Panc1 (cell line): ENCODE measurements at regions not wholly inside any gene's neighbourhood (a gene's known extent, or its start where the extent isn't known, plus 50 kb on each side); places are given as distances from the start of the nearest gene placed in this dataset.

Source experiments
- ATAC-seq: fragments of 200-7000 bp; cut with Tn5 transposase; 2 replicates; pipeline ENCODE4 v1.9.1; 2020; ENCODE audit warnings: mild to moderate bottlenecking, moderate library complexity
- BruUV-seq: library from RNA; stranded (reverse); fragments of 400-500 nt; replicated peaks from 2 replicates; lab custom pipeline; 2021; lab: Mats Ljungman, UMichigan
- CTCF ChIA-PET: fragments of 300-600 bp; sonication (Branson Sonifier 250); formaldehyde crosslinking; loops from one replicate; lab custom pipeline; 2022; ENCODE audit warnings: antibody characterized with exemption; lab: Charles Lee
- POLR2A ChIA-PET: fragments of 300-600 bp; sonication (Branson Sonifier 250); formaldehyde crosslinking; loops from one replicate; lab custom pipeline; 2022; ENCODE audit warnings: antibody characterized with exemption; lab: Charles Lee
- DNase-seq: peaks from one replicate; pipeline ENCODE4 v3.0.0-alpha.2; 2010; ENCODE audit warnings: low read depth, low spot score
- H3K27ac ChIP-seq: 2 replicates; pipeline ENCODE4 v1.5.1; 2011; ENCODE audit warnings: mild to moderate bottlenecking, low read length, inconsistent platforms
- H3K27me3 ChIP-seq: fragments of 200-500 bp; sonication (Bioruptor generic); 2 replicates; pipeline ENCODE4 v1.6.0; 2014; ENCODE audit warnings: low read length, inconsistent platforms; ENCODE audit not compliant: control insufficient read depth, insufficient read depth
- H3K36me3 ChIP-seq: fragments of 200-500 bp; sonication (Bioruptor generic); 2 replicates; pipeline ENCODE4 v1.5.1; 2014; ENCODE audit warnings: inconsistent platforms, mild to moderate bottlenecking, low read length, moderate library complexity; ENCODE audit not compliant: control insufficient read depth, insufficient read depth
- H3K4me1 ChIP-seq: 2 replicates; pipeline ENCODE4 v1.5.1; 2011; ENCODE audit warnings: inconsistent platforms, mild to moderate bottlenecking, low read length, moderate library complexity; ENCODE audit not compliant: control insufficient read depth, insufficient read depth
- H3K4me3 ChIP-seq, 2 experiments: 2 replicates each; pipeline ENCODE4 v1.5.1; 2011 to 2012; ENCODE audit warnings: low read depth in 2 of 2, low read length in 2 of 2, mild to moderate bottlenecking in 2 of 2, inconsistent platforms in 1 of 2, moderate library complexity in 1 of 2
- H3K9me3 ChIP-seq: fragments of 200-500 bp; sonication (Bioruptor generic); 2 replicates; pipeline ENCODE4 v1.5.1; 2014; ENCODE audit warnings: low read depth, mild to moderate bottlenecking, inconsistent platforms, low read length, moderate library complexity; ENCODE audit not compliant: control insufficient read depth, insufficient read depth
- POLR2AphosphoS5 ChIP-seq: IDR thresholded peaks from 2 replicates; pipeline ENCODE4 v1.6.1; 2012; ENCODE audit warnings: mild to moderate bottlenecking, low read depth, low read length, moderate library complexity
- SIN3A ChIP-seq: IDR thresholded peaks from 2 replicates; pipeline ENCODE4 v1.6.1; 2012; ENCODE audit warnings: low read depth, mild to moderate bottlenecking, low read length, moderate library complexity, borderline replicate concordance; ENCODE audit not compliant: insufficient read depth
- TCF7L2 ChIP-seq: IDR thresholded peaks from 2 replicates; pipeline ENCODE4 v1.6.1; 2011; ENCODE audit warnings: mild to moderate bottlenecking, low read depth, low read length, inconsistent platforms
- in situ Hi-C: cut with HindIII; loops from 2 replicates; pipeline ENCODE4 v1.10.0; 2016; ENCODE audit warnings: low sequenced_read_pairs, low pct_unique_long_range_greater_than_20kb
- intact Hi-C: fragments of 100-400 bp; cut with micrococcal nuclease; formaldehyde crosslinking; loops from one replicate; pipeline ENCODE4 v1.10.0; 2022; ENCODE audit not compliant: unreplicated experiment
- TF ChIP-seq, protein P1 (sequence below): fragments of 450-650 bp; IDR thresholded peaks from 2 replicates; pipeline ENCODE4 v1.5.1; 2017; ENCODE audit warnings: mild to moderate bottlenecking
- TF ChIP-seq, protein P2 (sequence below), 2 experiments: IDR thresholded peaks; 2 replicates each; pipeline ENCODE4 v1.6.1; 2011 to 2012; ENCODE audit warnings: low read depth in 2 of 2, control low read depth in 1 of 2, low read length in 1 of 2, mild to moderate bottlenecking in 1 of 2, moderate library complexity in 1 of 2; ENCODE audit not compliant: insufficient read depth in 1 of 2

DNA sequence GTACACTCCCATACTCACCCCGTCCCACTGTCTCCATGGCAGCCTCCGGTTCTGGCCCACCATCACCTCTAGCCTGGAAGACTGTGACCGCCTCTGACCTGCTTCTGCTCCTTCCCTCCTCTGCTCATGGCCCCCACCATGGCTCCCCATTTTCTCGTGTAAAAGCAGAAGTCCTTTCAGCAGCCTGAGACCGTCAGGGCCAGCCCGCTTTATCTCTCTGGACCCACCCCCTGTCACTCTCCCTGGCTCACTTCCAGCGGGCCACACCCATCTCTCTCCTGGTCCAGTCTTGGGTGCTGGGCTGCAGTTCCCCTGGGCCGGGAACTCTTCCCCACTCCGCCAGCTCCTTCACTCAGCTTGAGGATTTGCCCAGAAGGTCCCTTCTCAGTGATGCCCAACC is 96.0 kb upstream of the RUFY1 start:
- intact Hi-C loops (no loop called here), in situ Hi-C loops (no loop called here)
- ATAC-seq (no peak), DNase-seq (no peak)
- Histone ChIP-seq H3K36me3 (no peaks in the 10 kb centered on the region), H3K27me3 (no peaks in the 10 kb centered on the region), H3K9me3 (no peaks in the 10 kb centered on the region), H3K27ac (no peak overlapping the region), H3K4me1 (no peaks in the 10 kb centered on the region), H3K4me3 (no peak overlapping the region)
- no TSS peak for BruUV-seq
- ChIA-PET POLR2A (no interaction called here), CTCF (interaction anchor here (0.6 kb wide), 1 partner anchor 9 kb away, joined by 3 read pairs; no protein-coding TSS in a partner anchor)
- TF ChIP-seq TCF7L2 (no peak), SIN3A (no peak), POLR2AphosphoS5 (no peak)
- TF ChIP-seq, protein P1, sequence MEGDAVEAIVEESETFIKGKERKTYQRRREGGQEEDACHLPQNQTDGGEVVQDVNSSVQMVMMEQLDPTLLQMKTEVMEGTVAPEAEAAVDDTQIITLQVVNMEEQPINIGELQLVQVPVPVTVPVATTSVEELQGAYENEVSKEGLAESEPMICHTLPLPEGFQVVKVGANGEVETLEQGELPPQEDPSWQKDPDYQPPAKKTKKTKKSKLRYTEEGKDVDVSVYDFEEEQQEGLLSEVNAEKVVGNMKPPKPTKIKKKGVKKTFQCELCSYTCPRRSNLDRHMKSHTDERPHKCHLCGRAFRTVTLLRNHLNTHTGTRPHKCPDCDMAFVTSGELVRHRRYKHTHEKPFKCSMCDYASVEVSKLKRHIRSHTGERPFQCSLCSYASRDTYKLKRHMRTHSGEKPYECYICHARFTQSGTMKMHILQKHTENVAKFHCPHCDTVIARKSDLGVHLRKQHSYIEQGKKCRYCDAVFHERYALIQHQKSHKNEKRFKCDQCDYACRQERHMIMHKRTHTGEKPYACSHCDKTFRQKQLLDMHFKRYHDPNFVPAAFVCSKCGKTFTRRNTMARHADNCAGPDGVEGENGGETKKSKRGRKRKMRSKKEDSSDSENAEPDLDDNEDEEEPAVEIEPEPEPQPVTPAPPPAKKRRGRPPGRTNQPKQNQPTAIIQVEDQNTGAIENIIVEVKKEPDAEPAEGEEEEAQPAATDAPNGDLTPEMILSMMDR, result no peak
- TF ChIP-seq, protein P2, sequence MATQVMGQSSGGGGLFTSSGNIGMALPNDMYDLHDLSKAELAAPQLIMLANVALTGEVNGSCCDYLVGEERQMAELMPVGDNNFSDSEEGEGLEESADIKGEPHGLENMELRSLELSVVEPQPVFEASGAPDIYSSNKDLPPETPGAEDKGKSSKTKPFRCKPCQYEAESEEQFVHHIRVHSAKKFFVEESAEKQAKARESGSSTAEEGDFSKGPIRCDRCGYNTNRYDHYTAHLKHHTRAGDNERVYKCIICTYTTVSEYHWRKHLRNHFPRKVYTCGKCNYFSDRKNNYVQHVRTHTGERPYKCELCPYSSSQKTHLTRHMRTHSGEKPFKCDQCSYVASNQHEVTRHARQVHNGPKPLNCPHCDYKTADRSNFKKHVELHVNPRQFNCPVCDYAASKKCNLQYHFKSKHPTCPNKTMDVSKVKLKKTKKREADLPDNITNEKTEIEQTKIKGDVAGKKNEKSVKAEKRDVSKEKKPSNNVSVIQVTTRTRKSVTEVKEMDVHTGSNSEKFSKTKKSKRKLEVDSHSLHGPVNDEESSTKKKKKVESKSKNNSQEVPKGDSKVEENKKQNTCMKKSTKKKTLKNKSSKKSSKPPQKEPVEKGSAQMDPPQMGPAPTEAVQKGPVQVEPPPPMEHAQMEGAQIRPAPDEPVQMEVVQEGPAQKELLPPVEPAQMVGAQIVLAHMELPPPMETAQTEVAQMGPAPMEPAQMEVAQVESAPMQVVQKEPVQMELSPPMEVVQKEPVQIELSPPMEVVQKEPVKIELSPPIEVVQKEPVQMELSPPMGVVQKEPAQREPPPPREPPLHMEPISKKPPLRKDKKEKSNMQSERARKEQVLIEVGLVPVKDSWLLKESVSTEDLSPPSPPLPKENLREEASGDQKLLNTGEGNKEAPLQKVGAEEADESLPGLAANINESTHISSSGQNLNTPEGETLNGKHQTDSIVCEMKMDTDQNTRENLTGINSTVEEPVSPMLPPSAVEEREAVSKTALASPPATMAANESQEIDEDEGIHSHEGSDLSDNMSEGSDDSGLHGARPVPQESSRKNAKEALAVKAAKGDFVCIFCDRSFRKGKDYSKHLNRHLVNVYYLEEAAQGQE (IDR thresholded peaks at IDR 0.05; ENCODE audit: insufficient read depth in 1 of 2, low read depth in 2 of 2, low read length in 1 of 2), result no peak

- Histone ChIP-seq H3K27ac (no peak overlapping the region), H3K9me3 (no peaks in the 10 kb centered on the region), H3K36me3 (no peaks in the 10 kb centered on the region), H3K27me3 (no peaks in the 10 kb centered on the region), H3K4me3 (no peak overlapping the region), H3K4me1 (no peaks in the 10 kb centered on the region)
- no peak for TF ChIP-seq SIN3A
- TF ChIP-seq, protein P1, result no peak
- TF ChIP-seq, protein P2 (IDR thresholded peaks at IDR 0.05; ENCODE audit: insufficient read depth in 1 of 2, low read depth in 2 of 2, low read length in 1 of 2), result no peak
- TF ChIP-seq POLR2AphosphoS5, result no peak
- no peak for TF ChIP-seq TCF7L2
- BruUV-seq, result no TSS peak
- in situ Hi-C loops (no loop called here), intact Hi-C loops (no loop called here)
- ATAC-seq, result no peak
- ChIA-PET CTCF (no interaction called here), POLR2A (no interaction called here)
- no peak for DNase-seq
Observed at GRCh38 chr5:179453616-179454015, 96.7 kb upstream of the RUFY1 start.
